Aorta (tissue), 5 donors: ENCODE measurements at regions not wholly inside any gene's neighbourhood (a gene's known extent, or its start where the extent isn't known, plus 50 kb on each side); places are given as distances from the start of the nearest gene placed in this dataset.

Source experiments
- ATAC-seq: fragments of 200-7000 bp; cut with Tn5 transposase; one replicate; pipeline ENCODE4 v1.9.1; 2022; ENCODE audit warnings: moderate library complexity; ENCODE audit not compliant: low FRiP score
- DNase-seq, 2 donors: peaks; one replicate each; pipeline ENCODE4 v3.0.0-alpha.2; 2020
- H3K27ac ChIP-seq, 2 donors: one replicate each; pipeline ENCODE4 v1.5.1; 2013; ENCODE audit warnings: low read length in 2 of 2, mild to moderate bottlenecking in 2 of 2, moderate library complexity in 2 of 2, control low read depth in 1 of 2, inconsistent platforms in 1 of 2, low read depth in 1 of 2
- H3K27me3 ChIP-seq, 2 donors: one replicate each; pipeline ENCODE4 v1.6.1; 2013; ENCODE audit warnings: control low read depth in 1 of 2, low read length in 1 of 2, mild to moderate bottlenecking in 1 of 2, moderate library complexity in 1 of 2; ENCODE audit not compliant: insufficient read depth in 2 of 2, control insufficient read depth in 1 of 2
- H3K36me3 ChIP-seq, 2 donors: one replicate each; pipeline ENCODE4 v1.6.1; 2013; ENCODE audit warnings: control low read depth in 1 of 2, low read length in 1 of 2, mild to moderate bottlenecking in 1 of 2; ENCODE audit not compliant: insufficient read depth in 2 of 2, control insufficient read depth in 1 of 2
- H3K4me1 ChIP-seq, 2 donors: one replicate each; pipeline ENCODE4 v1.6.1; 2013; ENCODE audit warnings: low read length in 2 of 2, control low read depth in 1 of 2, mild to moderate bottlenecking in 1 of 2, moderate library complexity in 1 of 2; ENCODE audit not compliant: insufficient read depth in 2 of 2, control insufficient read depth in 1 of 2
- H3K4me3 ChIP-seq, 2 donors: one replicate each; pipeline ENCODE4 v1.5.1; 2013; ENCODE audit warnings: low read length in 2 of 2, control low read depth in 1 of 2, mild to moderate bottlenecking in 1 of 2
- H3K9me3 ChIP-seq: one replicate; pipeline ENCODE4 v1.6.1; 2013; ENCODE audit warnings: mild to moderate bottlenecking, low read length; ENCODE audit not compliant: control insufficient read depth
- WGBS, 2 donors: extraction: QIAGEN DNeasy Blood & Tissue Kit; methylation state at CpG; one replicate each; pipeline ENCODE4 v1.1.7; 2013; 5-methylcytosine and 5-hydroxymethylcytosine counted together
- intact Hi-C, 2 donors: fragments of 100-400 bp; cut with DNase I; formaldehyde crosslinking; loops; one replicate each; pipeline versions ENCODE4 v1.14.2 to v1.15.0; 2022
- donor health status: healthy with polysubstance abuse.
- donor health status: Bipolar disorder and iron deficiency.
- donor health status: DM: no; HTN: no; CAD: no.
- donor health status: DM: no; HTN: no; CAD: no.
- donor health status: DM: yes; HTN: yes; CAD: no.

GRCh38 chr3:166788936-166789335 is 591.2 kb downstream of the ZBBX start:
- H3K4me1 ChIP-seq: no peaks in the 10 kb centered on the region
- no peaks in the 10 kb centered on the region for H3K27me3 ChIP-seq
- H3K9me3 ChIP-seq: no peaks in the 10 kb centered on the region
- ATAC-seq (no peak), DNase-seq (no peak)
- WGBS, 2 donors: 79 to 85% methylated on average over 4 of the region's 4 CpGs
- H3K27ac ChIP-seq: no peak overlapping the region
- no peaks in the 10 kb centered on the region for H3K36me3 ChIP-seq
- no peak overlapping the region for H3K4me3 ChIP-seq
- intact Hi-C loops: no loop called here

DNA sequence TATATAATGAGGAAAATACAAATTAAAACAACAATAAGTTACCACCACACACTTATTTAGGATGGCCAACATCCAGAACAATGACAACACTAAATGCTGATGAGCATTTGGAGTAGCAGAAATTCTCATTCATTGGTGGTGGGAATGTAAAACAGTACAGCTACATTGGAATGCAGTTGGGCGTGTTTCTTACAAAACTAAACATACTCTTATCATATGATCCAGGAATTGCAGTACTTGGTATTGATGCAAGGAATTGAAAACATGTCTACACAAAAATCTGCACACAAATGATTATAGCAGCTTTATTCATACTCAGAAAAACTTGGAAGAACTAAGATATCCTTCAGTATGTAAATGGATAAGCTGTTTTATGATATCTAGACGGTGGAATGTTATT is 594.2 kb downstream of the ZBBX start:
- ATAC-seq: no peak
- Histone ChIP-seq H3K36me3 (no peaks in the 10 kb centered on the region), H3K27me3 (no peaks in the 10 kb centered on the region), H3K9me3 (no peaks in the 10 kb centered on the region), H3K4me1 (no peaks in the 10 kb centered on the region), H3K27ac (no peak overlapping the region), H3K4me3 (no peak overlapping the region)
- 4 to 11% methylated on average over 2 of the region's 2 CpGs for WGBS, 2 donors
- DNase-seq: no peak
- intact Hi-C loops: no loop called here

DNA sequence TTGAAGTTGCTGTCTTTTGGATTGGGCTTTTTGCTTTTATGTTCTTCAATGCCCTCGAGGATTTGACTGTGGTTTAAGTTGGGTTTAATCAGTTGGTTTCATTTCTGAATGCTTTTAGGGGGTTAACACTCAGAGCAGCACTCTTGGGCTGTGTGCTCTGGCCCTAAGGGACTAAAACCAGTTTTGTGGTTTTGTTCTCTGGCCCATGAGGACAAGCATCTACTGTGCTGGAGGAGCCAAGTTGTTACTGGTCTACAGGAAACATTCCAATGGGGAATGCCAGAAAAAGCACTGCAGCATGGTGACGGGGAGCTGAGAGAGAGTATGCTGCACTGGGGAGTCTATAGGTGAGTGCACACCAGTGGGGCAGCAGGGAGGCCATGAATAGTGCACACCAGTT is 596.9 kb downstream of the ZBBX start:
- H3K9me3 ChIP-seq: no peaks in the 10 kb centered on the region
- no peaks in the 10 kb centered on the region for H3K4me1 ChIP-seq
- ATAC-seq (no peak), DNase-seq (no peak)
- no peaks in the 10 kb centered on the region for H3K36me3 ChIP-seq
- H3K27ac ChIP-seq: no peak overlapping the region
- no peaks in the 10 kb centered on the region for H3K27me3 ChIP-seq
- no peak overlapping the region for H3K4me3 ChIP-seq
- 54 to 59% methylated on average over 2 of the region's 2 CpGs for WGBS, 2 donors
- intact Hi-C loops: no loop called here

GRCh38 chr3:166764698-166765318 is 615.3 kb downstream of the ZBBX start:
- H3K27ac ChIP-seq: no peak overlapping the region
- no peaks in the 10 kb centered on the region for H3K4me1 ChIP-seq
- ATAC-seq: no peak
- intact Hi-C loops: no loop called here
- no peak overlapping the region for H3K4me3 ChIP-seq
- H3K36me3 ChIP-seq: no peaks in the 10 kb centered on the region
- 78 to 79% methylated on average over 5 of the region's 5 CpGs for WGBS, 2 donors
- H3K27me3 ChIP-seq: no peaks in the 10 kb centered on the region
- no peaks in the 10 kb centered on the region for H3K9me3 ChIP-seq
- no peak for DNase-seq

DNA sequence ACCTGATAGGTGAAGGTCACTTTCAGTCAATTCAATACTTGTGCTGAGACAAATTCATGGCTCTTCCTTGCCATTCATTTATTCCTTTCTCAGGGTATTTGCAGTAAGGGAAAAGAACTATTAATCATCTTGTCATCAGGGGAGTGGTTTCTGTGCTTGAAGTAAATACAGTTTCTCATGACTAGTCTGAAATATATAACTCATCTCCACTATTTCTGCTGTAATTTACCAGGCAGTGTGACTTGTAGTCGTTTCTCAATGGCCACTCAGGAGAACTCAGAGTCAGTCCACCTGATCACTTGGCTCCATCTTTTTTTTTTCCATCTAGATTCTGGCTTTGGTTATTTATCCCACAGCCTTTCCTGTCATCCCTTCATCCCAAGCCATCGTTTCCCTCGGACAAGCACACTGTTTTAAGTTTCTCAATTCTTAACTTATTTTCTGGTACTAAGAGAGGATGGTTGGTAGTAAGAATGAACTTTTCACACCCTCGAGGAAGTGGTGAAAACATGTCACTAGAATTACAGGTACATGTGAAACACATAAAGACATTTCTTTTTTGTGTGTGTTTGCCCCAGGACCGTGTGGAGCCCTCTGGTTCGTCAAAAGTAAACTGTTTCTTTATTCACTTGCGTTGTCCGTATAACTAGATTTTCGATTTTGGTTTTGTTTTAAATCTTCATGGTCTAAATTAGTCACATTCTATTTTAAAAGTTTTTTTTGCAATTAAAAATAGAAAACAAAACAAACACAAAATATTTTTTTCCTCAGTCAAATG is 620.2 kb downstream of the ZBBX start:
- H3K4me3 ChIP-seq: no peak overlapping the region
- no peak for DNase-seq
- H3K9me3 ChIP-seq: no peaks in the 10 kb centered on the region
- no peaks in the 10 kb centered on the region for H3K27me3 ChIP-seq
- intact Hi-C loops: no loop called here
- no peaks in the 10 kb centered on the region for H3K4me1 ChIP-seq
- H3K36me3 ChIP-seq: no peaks in the 10 kb centered on the region
- 70 to 72% methylated on average over 9 of the region's 9 CpGs for WGBS, 2 donors
- no peak for ATAC-seq
- H3K27ac ChIP-seq: no peak overlapping the region

GRCh38 chr3:166752214-166752613 is 627.9 kb downstream of the ZBBX start:
- Histone ChIP-seq H3K4me3 (no peak overlapping the region), H3K36me3 (no peaks in the 10 kb centered on the region), H3K4me1 (no peaks in the 10 kb centered on the region), H3K9me3 (no peaks in the 10 kb centered on the region), H3K27me3 (no peaks in the 10 kb centered on the region), H3K27ac (no peak overlapping the region)
- ATAC-seq: no peak
- 92 to 93% methylated on average over 2 of the region's 2 CpGs for WGBS, 2 donors
- no peak for DNase-seq
- intact Hi-C loops: no loop called here

- 9% methylated on average over 2 of the region's 2 CpGs for WGBS, 2 donors
- no peaks in the 10 kb centered on the region for H3K4me1 ChIP-seq
- H3K36me3 ChIP-seq: no peaks in the 10 kb centered on the region
- intact Hi-C loops: no loop called here
- H3K4me3 ChIP-seq: no peak overlapping the region
- H3K9me3 ChIP-seq: no peaks in the 10 kb centered on the region
- no peaks in the 10 kb centered on the region for H3K27me3 ChIP-seq
- H3K27ac ChIP-seq: no peak overlapping the region
- ATAC-seq (no peak), DNase-seq (no peak)
Observed at GRCh38 chr3:166743481-166744134, 636.5 kb downstream of the ZBBX start.

DNA sequence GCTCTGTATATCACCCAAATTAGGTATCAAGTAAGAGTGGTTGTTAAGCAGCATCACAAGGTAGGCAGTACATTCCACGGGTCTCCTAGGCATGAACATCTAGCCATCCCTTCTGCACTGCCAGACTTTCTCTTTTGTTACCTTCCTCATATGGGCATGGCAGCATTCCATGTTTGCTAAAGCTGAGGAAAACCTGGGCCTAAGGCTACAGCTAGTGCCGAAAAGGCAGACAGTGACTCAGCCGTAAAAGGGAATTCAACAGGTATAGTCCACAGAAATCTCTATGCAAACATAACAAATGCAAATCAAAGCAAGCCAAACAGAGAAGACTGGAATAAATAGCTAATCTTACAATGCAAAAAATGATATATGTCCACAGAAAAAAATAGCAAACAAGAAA is 645.4 kb downstream of the ZBBX start:
- no peak for ATAC-seq
- Histone ChIP-seq H3K4me3 (no peak overlapping the region), H3K27ac (no peak overlapping the region), H3K36me3 (no peaks in the 10 kb centered on the region), H3K9me3 (peaks cover 2% of the 10 kb centered on the region), H3K4me1 (no peaks in the 10 kb centered on the region), H3K27me3 (no peaks in the 10 kb centered on the region)
- no peak for DNase-seq
- intact Hi-C loops: no loop called here
- WGBS, 2 donors: 90 to 91% methylated on average over 3 of the region's 3 CpGs

DNA sequence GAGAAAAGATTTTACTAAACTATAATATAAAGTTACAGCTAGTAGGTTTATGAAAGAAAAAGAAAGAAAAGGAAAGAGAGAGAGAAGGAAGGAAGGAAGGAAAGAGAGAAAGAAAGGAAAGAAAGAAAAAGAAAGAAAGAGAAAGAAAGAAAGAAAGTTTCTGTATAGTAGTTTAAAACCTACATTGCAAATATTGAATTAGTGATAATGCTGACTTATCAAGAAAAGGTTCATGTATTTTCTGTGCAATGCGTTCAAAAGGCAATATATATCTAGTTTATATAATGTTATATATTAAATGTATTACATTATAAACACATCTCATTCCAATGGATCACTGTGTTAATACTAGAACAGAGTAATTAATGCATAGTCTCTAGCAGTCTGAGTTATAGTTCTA is 648.4 kb downstream of the ZBBX start:
- WGBS, 2 donors: 57 to 62% methylated on average over 1 of the region's 1 CpG
- Histone ChIP-seq H3K9me3 (peaks cover 2% of the 10 kb centered on the region), H3K4me1 (no peaks in the 10 kb centered on the region), H3K36me3 (no peaks in the 10 kb centered on the region), H3K4me3 (no peak overlapping the region), H3K27me3 (no peaks in the 10 kb centered on the region), H3K27ac (no peak overlapping the region)
- intact Hi-C loops: no loop called here
- ATAC-seq (no peak), DNase-seq (no peak)
